Glomerular visceral epithelial cell (primary cell): ENCODE measurements at regions not wholly inside any gene's neighbourhood (a gene's known extent, or its start where the extent isn't known, plus 50 kb on each side); places are given as distances from the start of the nearest gene placed in this dataset.

ENCODE experiments used
- DNase-seq: peaks from one replicate; pipeline ENCODE4 v3.0.0-alpha.2; 2016; ENCODE audit errors: extremely low spot score

- no peak for DNase-seq
Measured at GRCh38 chr2:200254773-200255172, 51.7 kb upstream of the SPATS2L start.

DNA sequence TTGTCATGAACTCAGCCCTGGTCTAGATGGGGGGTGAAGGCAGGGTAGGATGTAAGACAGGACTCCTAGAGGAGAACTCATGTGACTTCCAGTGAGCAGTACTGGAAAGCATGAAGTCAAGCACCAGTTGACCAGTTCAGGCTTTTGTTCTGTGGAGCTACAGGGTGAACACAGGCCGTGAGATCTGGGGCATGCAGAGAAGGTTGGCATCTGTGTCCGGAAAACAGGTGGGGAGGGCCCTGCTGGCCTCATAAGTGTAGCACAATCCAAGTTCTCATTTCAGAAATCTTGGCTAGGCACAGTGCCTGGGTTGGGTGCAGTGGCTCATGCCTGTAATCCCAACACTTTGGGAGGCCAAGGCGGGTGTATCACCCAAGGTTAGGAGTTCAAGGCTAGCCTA, 50.9 kb upstream of the SPATS2L start:
- DNase-seq: no peak
